HUES48 (cell line): ENCODE measurements at regions not wholly inside any gene's neighbourhood (a gene's known extent, or its start where the extent isn't known, plus 50 kb on each side); places are given as distances from the start of the nearest gene placed in this dataset.

Experiments used
- H3K27ac ChIP-seq: one replicate; pipeline ENCODE4 v1.7.0; 2013; ENCODE audit warnings: low read depth, low read length, inconsistent platforms
- H3K27me3 ChIP-seq: 2 replicates; pipeline ENCODE4 v1.6.1; 2013; ENCODE audit warnings: mild to moderate bottlenecking, low read length; ENCODE audit not compliant: control insufficient read depth, insufficient read depth
- H3K36me3 ChIP-seq: 2 replicates; pipeline ENCODE4 v1.6.1; 2013; ENCODE audit warnings: low read length; ENCODE audit not compliant: control insufficient read depth, insufficient read depth
- H3K4me1 ChIP-seq: 2 replicates; pipeline ENCODE4 v1.6.1; 2013; ENCODE audit warnings: mild to moderate bottlenecking, low read length; ENCODE audit not compliant: control insufficient read depth, insufficient read depth
- H3K4me3 ChIP-seq: 2 replicates; pipeline ENCODE4 v1.5.1; 2013; ENCODE audit warnings: mild to moderate bottlenecking, low read depth, low read length
- H3K9ac ChIP-seq: 2 replicates; pipeline ENCODE4 v1.6.1; 2013; ENCODE audit warnings: mild to moderate bottlenecking, low read depth, low read length, moderate library complexity
- H3K9me3 ChIP-seq: 2 replicates; pipeline ENCODE4 v1.6.1; 2013; ENCODE audit warnings: low read length; ENCODE audit not compliant: control insufficient read depth, insufficient read depth

DNA sequence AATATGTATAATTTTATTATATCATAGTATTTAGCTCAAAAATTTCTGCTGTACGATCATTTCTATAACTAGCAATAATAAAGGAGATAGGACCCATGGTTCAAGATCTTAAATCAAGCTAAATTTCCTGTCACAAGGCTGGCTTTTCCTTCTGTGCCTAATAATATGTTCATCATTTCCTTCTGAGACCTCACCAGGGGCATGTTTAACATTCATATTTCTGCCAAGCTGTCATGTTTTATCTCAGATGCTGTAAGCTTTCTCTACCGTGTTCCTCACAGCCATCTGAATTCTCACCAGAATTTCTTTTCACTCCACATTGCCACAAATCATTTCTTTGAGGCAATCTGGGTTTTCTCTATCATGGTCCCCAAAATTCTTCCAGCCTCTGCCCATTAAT is 482.3 kb upstream of the SGCG start:
- Histone ChIP-seq H3K4me1 (no peaks in the 10 kb centered on the region), H3K9me3 (peaks cover 9% of the 10 kb centered on the region), H3K9ac (no peak overlapping the region), H3K36me3 (no peaks in the 10 kb centered on the region), H3K27me3 (no peaks in the 10 kb centered on the region), H3K4me3 (no peak overlapping the region), H3K27ac (no peak overlapping the region)

DNA sequence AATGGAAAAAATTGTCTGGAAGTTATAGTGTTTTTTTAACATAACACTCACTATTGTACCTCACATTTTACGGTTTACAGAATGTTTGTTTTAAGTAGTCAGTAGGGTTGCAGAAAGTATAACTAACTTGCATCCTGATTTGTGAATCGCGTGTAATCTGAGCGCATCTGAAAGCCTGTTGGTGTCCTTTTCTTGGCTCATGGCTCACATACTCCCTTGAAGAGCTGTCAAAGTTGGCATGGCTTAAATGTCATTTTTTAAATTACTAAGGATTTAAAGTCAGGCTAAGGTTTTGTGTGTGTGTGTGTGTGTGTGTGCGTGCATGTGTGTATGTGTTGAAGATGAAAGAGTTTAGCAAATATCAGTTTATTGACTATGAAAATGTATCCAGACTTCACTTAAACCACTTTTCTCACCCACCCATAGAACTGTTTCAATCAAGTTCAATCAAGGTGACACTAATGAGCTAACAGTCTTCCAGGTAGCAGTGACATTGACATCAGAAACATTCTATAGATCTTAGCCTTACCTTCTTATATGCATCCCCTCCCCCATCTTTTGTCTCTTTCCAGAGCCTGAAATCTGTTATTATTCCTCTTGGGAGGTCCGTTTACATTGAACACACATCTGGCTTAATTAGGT is 480.4 kb upstream of the SGCG start:
- H3K36me3 ChIP-seq = no peaks in the 10 kb centered on the region
- H3K9ac ChIP-seq = no peak overlapping the region
- H3K27me3 ChIP-seq = no peaks in the 10 kb centered on the region
- no peak overlapping the region for H3K4me3 ChIP-seq
- no peaks in the 10 kb centered on the region; the same call in 1 of the 2 replicates for H3K4me1 ChIP-seq
- H3K9me3 ChIP-seq = peaks cover 3% of the 10 kb centered on the region; the same call in 1 of the 2 replicates
- H3K27ac ChIP-seq = no peak overlapping the region

- Histone ChIP-seq H3K4me1 (no peaks in the 10 kb centered on the region; the same call in 1 of the 2 replicates), H3K9ac (no peak overlapping the region), H3K9me3 (peaks cover 3% of the 10 kb centered on the region; the same call in 1 of the 2 replicates), H3K36me3 (no peaks in the 10 kb centered on the region), H3K27me3 (no peaks in the 10 kb centered on the region), H3K27ac (no peak overlapping the region), H3K4me3 (no peak overlapping the region)
Measured at GRCh38 chr13:22703601-22704209, 477.1 kb upstream of the SGCG start.

- Histone ChIP-seq H3K27ac (no peak overlapping the region), H3K4me1 (no peaks in the 10 kb centered on the region; the same call in 1 of the 2 replicates), H3K9me3 (no peaks in the 10 kb centered on the region), H3K9ac (no peak overlapping the region), H3K27me3 (no peaks in the 10 kb centered on the region), H3K4me3 (no peak overlapping the region), H3K36me3 (no peaks in the 10 kb centered on the region)
Measured at GRCh38 chr13:22707946-22708345, 472.8 kb upstream of the SGCG start.

GRCh38 chr13:22717036-22717435 is 463.7 kb upstream of the SGCG start:
- Histone ChIP-seq H3K9ac (no peak overlapping the region), H3K36me3 (no peaks in the 10 kb centered on the region), H3K9me3 (no peaks in the 10 kb centered on the region), H3K4me3 (no peak overlapping the region), H3K27me3 (no peaks in the 10 kb centered on the region), H3K4me1 (no peaks in the 10 kb centered on the region), H3K27ac (no peak overlapping the region)

GRCh38 chr13:22726726-22727125 is 454.1 kb upstream of the SGCG start:
- Histone ChIP-seq H3K27ac (no peak overlapping the region), H3K4me1 (no peaks in the 10 kb centered on the region), H3K4me3 (no peak overlapping the region), H3K9me3 (no peaks in the 10 kb centered on the region), H3K27me3 (no peaks in the 10 kb centered on the region), H3K36me3 (no peaks in the 10 kb centered on the region), H3K9ac (no peak overlapping the region)

DNA sequence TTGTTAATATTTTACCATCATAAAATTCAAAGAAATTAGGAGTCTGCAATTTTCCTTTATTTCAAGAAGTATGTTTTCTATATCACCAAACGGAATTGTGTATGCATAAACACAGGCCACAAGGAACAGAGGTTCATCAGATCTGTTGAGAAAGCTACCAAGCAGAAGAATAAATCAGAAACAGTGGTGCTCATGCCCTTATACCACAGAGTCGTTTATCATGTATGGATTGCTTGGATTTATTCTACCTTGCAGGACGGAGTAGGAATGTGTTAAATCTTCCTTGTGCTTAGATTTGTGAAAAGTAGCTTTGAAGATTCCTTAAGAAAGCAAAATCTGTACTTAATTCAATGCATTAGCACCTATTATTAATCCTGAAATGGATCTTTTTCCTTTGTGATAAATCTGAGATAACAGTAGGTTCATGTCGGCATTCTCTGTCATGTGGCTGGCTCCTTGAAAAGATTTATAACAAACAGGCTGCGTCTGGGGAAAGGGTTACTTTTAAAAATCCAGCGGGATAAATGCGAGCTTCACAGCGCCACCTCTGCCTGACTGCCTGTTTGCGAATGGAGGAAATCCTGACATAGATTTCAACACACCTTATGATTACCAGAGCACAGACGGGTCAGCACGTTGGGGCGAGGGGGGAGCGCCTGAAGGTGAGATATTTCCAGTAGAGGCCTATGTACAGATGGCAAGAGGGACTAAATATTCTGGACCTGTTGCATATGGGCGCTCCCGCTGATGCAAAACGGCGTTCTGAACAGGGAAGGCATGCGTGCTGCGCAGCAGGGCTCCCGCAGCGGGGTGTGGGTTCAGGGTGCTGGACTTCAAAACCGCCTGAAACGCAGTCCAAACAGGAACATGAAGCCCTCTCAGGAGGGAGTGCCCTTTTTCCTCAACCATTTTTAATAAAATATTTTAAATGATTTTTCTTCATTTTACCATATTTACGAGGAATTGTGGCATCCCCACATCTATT is 445.5 kb upstream of the SGCG start:
- Histone ChIP-seq H3K9me3 (no peaks in the 10 kb centered on the region), H3K27ac (no peak overlapping the region), H3K4me3 (no peak overlapping the region), H3K9ac (no peak overlapping the region), H3K4me1 (no peaks in the 10 kb centered on the region), H3K27me3 (no peaks in the 10 kb centered on the region), H3K36me3 (no peaks in the 10 kb centered on the region)

- Histone ChIP-seq H3K27me3 (no peaks in the 10 kb centered on the region), H3K4me3 (no peak overlapping the region), H3K9me3 (no peaks in the 10 kb centered on the region), H3K27ac (no peak overlapping the region), H3K4me1 (no peaks in the 10 kb centered on the region), H3K9ac (no peak overlapping the region), H3K36me3 (no peaks in the 10 kb centered on the region)
Measured at GRCh38 chr13:22736084-22736767, 444.6 kb upstream of the SGCG start.

DNA sequence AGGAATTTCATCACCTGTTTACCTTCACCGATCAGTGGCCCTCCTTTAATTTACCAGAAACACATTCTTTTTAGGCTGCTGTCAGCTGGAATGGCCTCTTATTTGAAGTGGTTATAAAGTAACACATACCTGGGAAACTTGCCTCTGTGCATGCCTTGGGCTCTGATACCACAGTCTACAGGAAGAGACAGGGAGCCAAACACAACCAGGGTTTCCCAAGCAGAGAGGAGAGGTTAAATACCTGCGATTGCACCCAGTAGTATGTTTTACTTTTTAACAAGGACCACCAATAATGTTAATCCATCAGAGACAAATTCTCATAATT is 444.0 kb upstream of the SGCG start:
- no peak overlapping the region for H3K27ac ChIP-seq
- no peaks in the 10 kb centered on the region for H3K27me3 ChIP-seq
- H3K36me3 ChIP-seq = no peaks in the 10 kb centered on the region
- no peak overlapping the region for H3K9ac ChIP-seq
- H3K9me3 ChIP-seq = no peaks in the 10 kb centered on the region
- no peaks in the 10 kb centered on the region for H3K4me1 ChIP-seq
- no peak overlapping the region for H3K4me3 ChIP-seq

DNA sequence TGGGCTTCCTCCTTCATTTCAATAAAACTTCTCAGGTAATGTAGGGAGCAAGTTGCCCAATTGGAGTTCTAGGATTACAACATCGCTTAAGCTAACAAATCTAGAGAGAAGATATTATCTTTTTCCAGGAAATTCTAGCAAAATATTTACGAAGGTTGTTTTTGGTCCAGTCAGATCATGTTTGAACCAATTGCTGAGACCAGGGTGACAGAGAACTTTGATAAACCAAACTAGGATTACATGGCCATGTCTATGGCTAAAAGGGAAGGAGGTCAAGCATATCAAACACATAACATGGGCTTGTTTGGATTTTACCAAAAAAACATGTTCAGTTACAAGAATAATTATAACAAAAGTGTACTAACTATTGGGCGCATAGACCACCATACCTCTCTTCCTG is 442.4 kb upstream of the SGCG start:
- Histone ChIP-seq H3K4me1 (no peaks in the 10 kb centered on the region), H3K9me3 (no peaks in the 10 kb centered on the region), H3K27me3 (no peaks in the 10 kb centered on the region), H3K9ac (no peak overlapping the region), H3K36me3 (no peaks in the 10 kb centered on the region), H3K27ac (no peak overlapping the region), H3K4me3 (no peak overlapping the region)
